ENCODE measurements at regions not wholly inside any gene's neighbourhood (a gene's known extent, or its start where the extent isn't known, plus 50 kb on each side); places are given as distances from the start of the nearest gene placed in this dataset.

- ATAC-seq (ENCODE audit: low read depth) (no peak), DNase-seq (no peak)
- in situ Hi-C loops (cut with MboI; ENCODE audit: low sequenced_read_pairs) = no loop called here
- no peak overlapping the region for H3K4ac ChIP-seq (ENCODE audit: low read depth, low read length)
- H3K36me3 ChIP-seq (ENCODE audit: control insufficient read depth, insufficient read depth, low read length) = no peaks in the 10 kb centered on the region
- no peak overlapping the region for H3K56ac ChIP-seq (ENCODE audit: extremely low read depth, insufficient read depth, low read length)
- H2BK20ac ChIP-seq (ENCODE audit: low read depth, low read length) = no peak overlapping the region
- H2BK120ac ChIP-seq (ENCODE audit: low read depth, low read length) = no peak overlapping the region
- H3K14ac ChIP-seq (replicated peaks; ENCODE audit: low read depth, low read length) = no peak overlapping the region
- no peaks in the 10 kb centered on the region for H3K27me3 ChIP-seq (ENCODE audit: control insufficient read depth, insufficient read depth, low read length)
- H2AK9ac ChIP-seq (replicated peaks; ENCODE audit: low read depth, low read length, poor library complexity) = no peak overlapping the region
- POLR2A ChIA-PET (ENCODE audit: unreplicated experiment) = no interaction called here
- dilution Hi-C loops (cut with HindIII; ENCODE audit: low sequenced_read_pairs, unreplicated experiment) = no loop called here
- H2BK15ac ChIP-seq (ENCODE audit: low read depth, low read length) = no peak overlapping the region
- no peak overlapping the region for H4K91ac ChIP-seq (ENCODE audit: insufficient read depth, low read depth, low read length)
- no peak overlapping the region for H3K27ac ChIP-seq (ENCODE audit: insufficient read depth, low read length)
- H3K79me1 ChIP-seq (ENCODE audit: low read depth in 1 of 2, low read length in 2 of 2) = no peaks in the 10 kb centered on the region
- H2AK5ac ChIP-seq (ENCODE audit: low read depth, low read length) = no peak overlapping the region
- H2AFZ ChIP-seq (replicated peaks; ENCODE audit: low read length, poor library complexity) = no peak overlapping the region
- H3K4me2 ChIP-seq (ENCODE audit: low read depth, low read length) = no peak overlapping the region
- H2BK5ac ChIP-seq (ENCODE audit: low read depth, low read length, poor library complexity, severe bottlenecking) = no peak overlapping the region
- peaks cover 9% of the 10 kb centered on the region for H3K9me3 ChIP-seq (ENCODE audit: control insufficient read depth, insufficient read depth, low read length)
- no peaks in the 10 kb centered on the region for H3K9me1 ChIP-seq (ENCODE audit: insufficient read depth, low read length)
- no peak overlapping the region for H3K18ac ChIP-seq (ENCODE audit: low read depth, low read length)
- H4K8ac ChIP-seq (ENCODE audit: low read depth in 2 of 2, low read length in 2 of 2) = no peak overlapping the region
- H3K4me1 ChIP-seq (ENCODE audit: control insufficient read depth, insufficient read depth, low read length) = no peaks in the 10 kb centered on the region
- no peak overlapping the region for H3K9ac ChIP-seq (ENCODE audit: low read depth, low read length)
- no TSS peak for BruUV-seq (replicated peaks)
- no peak overlapping the region for H4K5ac ChIP-seq (ENCODE audit: low read depth, low read length)
- H3K4me3 ChIP-seq (ENCODE audit: insufficient read depth, low read depth, low read length) = no peak overlapping the region
- TF ChIP-seq, protein P1, sequence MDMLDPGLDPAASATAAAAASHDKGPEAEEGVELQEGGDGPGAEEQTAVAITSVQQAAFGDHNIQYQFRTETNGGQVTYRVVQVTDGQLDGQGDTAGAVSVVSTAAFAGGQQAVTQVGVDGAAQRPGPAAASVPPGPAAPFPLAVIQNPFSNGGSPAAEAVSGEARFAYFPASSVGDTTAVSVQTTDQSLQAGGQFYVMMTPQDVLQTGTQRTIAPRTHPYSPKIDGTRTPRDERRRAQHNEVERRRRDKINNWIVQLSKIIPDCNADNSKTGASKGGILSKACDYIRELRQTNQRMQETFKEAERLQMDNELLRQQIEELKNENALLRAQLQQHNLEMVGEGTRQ (IDR thresholded peaks at IDR 0.05; ENCODE audit: low read depth, low read length) = no peak
- TF ChIP-seq BHLHE40 (IDR thresholded peaks at IDR 0.05; ENCODE audit: low read depth, low read length) (no peak), RFX5 (IDR thresholded peaks at IDR 0.05; ENCODE audit: low read depth, low read length) (no peak), FOS (IDR thresholded peaks at IDR 0.05; ENCODE audit: low read depth, low read length) (no peak), RCOR1 (IDR thresholded peaks at IDR 0.05; ENCODE audit: insufficient replicate concordance, low read length) (no peak), SMC3 (IDR thresholded peaks at IDR 0.05; ENCODE audit: low read depth, low read length) (no peak), RAD21 (IDR thresholded peaks at IDR 0.05; ENCODE audit: low read length) (no peak), MAFK (IDR thresholded peaks at IDR 0.05; ENCODE audit: low read depth, low read length) (no peak), POLR2A (IDR thresholded peaks at IDR 0.05; ENCODE audit: low read depth, low read length) (no peak), CHD1 (IDR thresholded peaks at IDR 0.05; ENCODE audit: low read depth, low read length) (no peak), CEBPB (IDR thresholded peaks at IDR 0.05; ENCODE audit: low read depth, low read length) (no peak), MXI1 (IDR thresholded peaks at IDR 0.05; ENCODE audit: borderline replicate concordance, low read depth, low read length) (no peak)
- TF ChIP-seq, protein P2, sequence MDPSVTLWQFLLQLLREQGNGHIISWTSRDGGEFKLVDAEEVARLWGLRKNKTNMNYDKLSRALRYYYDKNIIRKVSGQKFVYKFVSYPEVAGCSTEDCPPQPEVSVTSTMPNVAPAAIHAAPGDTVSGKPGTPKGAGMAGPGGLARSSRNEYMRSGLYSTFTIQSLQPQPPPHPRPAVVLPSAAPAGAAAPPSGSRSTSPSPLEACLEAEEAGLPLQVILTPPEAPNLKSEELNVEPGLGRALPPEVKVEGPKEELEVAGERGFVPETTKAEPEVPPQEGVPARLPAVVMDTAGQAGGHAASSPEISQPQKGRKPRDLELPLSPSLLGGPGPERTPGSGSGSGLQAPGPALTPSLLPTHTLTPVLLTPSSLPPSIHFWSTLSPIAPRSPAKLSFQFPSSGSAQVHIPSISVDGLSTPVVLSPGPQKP (IDR thresholded peaks at IDR 0.05; ENCODE audit: borderline replicate concordance, low read depth, low read length) = no peak
- TF ChIP-seq, protein P3, sequence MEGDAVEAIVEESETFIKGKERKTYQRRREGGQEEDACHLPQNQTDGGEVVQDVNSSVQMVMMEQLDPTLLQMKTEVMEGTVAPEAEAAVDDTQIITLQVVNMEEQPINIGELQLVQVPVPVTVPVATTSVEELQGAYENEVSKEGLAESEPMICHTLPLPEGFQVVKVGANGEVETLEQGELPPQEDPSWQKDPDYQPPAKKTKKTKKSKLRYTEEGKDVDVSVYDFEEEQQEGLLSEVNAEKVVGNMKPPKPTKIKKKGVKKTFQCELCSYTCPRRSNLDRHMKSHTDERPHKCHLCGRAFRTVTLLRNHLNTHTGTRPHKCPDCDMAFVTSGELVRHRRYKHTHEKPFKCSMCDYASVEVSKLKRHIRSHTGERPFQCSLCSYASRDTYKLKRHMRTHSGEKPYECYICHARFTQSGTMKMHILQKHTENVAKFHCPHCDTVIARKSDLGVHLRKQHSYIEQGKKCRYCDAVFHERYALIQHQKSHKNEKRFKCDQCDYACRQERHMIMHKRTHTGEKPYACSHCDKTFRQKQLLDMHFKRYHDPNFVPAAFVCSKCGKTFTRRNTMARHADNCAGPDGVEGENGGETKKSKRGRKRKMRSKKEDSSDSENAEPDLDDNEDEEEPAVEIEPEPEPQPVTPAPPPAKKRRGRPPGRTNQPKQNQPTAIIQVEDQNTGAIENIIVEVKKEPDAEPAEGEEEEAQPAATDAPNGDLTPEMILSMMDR (conservative IDR thresholded peaks at IDR 0.05; ENCODE audit: low read depth, low read length) = no peak
- intact Hi-C loops (cut with micrococcal nuclease) = no loop called here
- CTCF ChIA-PET = no interaction called here
- H4K20me1 ChIP-seq (ENCODE audit: insufficient read depth, low read length) = no peaks in the 10 kb centered on the region
- WGBS, 2 experiments (ENCODE audit: extremely low coverage in 2 of 2, insufficient read length in 1 of 2) = no CpG with 5 or more reads among the region's 2 CpGs
- no peak overlapping the region for H3K23ac ChIP-seq (ENCODE audit: low read depth, low read length)
These were observed 454.9 kb downstream of the ADRA2A start for GRCh38 chr10:111531690-111532089.
